ENCODE measurements at regions not wholly inside any gene's neighbourhood (a gene's known extent, or its start where the extent isn't known, plus 50 kb on each side); places are given as distances from the start of the nearest gene placed in this dataset.
"Not testable (repeated sequence)": the region's sequence is repeated elsewhere in the genome, so short reads cannot be mapped to it uniquely, and the experiment has no call there.

- DNase-seq (ENCODE audit: low spot score): no peak
These were observed 260.3 kb downstream of the AHR start for GRCh38 chr7:17558558-17559332.

- no peak for DNase-seq (ENCODE audit: low spot score)
These were observed 260.9 kb downstream of the AHR start for GRCh38 chr7:17559388-17559787.

- no peak for DNase-seq (ENCODE audit: low spot score)
These were observed 262.1 kb downstream of the AHR start for GRCh38 chr7:17560516-17560915.

- no peak for DNase-seq (ENCODE audit: low spot score)
These were observed 262.5 kb downstream of the AHR start for GRCh38 chr7:17560966-17561365.

GRCh38 chr7:17564678-17565212 is 266.3 kb downstream of the AHR start:
- DNase-seq (ENCODE audit: low spot score): no peak

GRCh38 chr7:17580141-17580540 is 281.7 kb downstream of the AHR start:
- no peak for DNase-seq (ENCODE audit: low spot score)

GRCh38 chr7:17580856-17581255 is 282.4 kb downstream of the AHR start:
- no peak for DNase-seq (ENCODE audit: low spot score)

- DNase-seq (ENCODE audit: low spot score): no peak
These were observed 282.8 kb downstream of the AHR start for GRCh38 chr7:17581301-17581700.

GRCh38 chr7:17582696-17583095 is 284.2 kb downstream of the AHR start:
- not testable (repeated sequence) for DNase-seq (ENCODE audit: low spot score)

GRCh38 chr7:17583786-17584185 is 285.3 kb downstream of the AHR start:
- no peak for DNase-seq (ENCODE audit: low spot score)

GRCh38 chr7:17584822-17585221 is 286.4 kb downstream of the AHR start:
- DNase-seq (ENCODE audit: low spot score): no peak

- DNase-seq (ENCODE audit: low spot score): no peak
These were observed 288.3 kb downstream of the AHR start for GRCh38 chr7:17586711-17587110.

- no peak for DNase-seq (ENCODE audit: low spot score)
These were observed 290.3 kb downstream of the AHR start for GRCh38 chr7:17588730-17589129.

GRCh38 chr7:17589671-17590070 is 291.2 kb downstream of the AHR start:
- DNase-seq (ENCODE audit: low spot score): no peak

GRCh38 chr7:17590221-17590620 is 291.8 kb downstream of the AHR start:
- no peak for DNase-seq (ENCODE audit: low spot score)

GRCh38 chr7:17593819-17594419 is 295.5 kb downstream of the AHR start:
- DNase-seq (ENCODE audit: low spot score): no peak

- no peak for DNase-seq (ENCODE audit: low spot score)
These were observed 297.1 kb downstream of the AHR start for GRCh38 chr7:17595546-17595945.

- no peak for DNase-seq (ENCODE audit: low spot score)
These were observed 299.9 kb downstream of the AHR start for GRCh38 chr7:17598305-17598704.

- no peak for DNase-seq (ENCODE audit: low spot score)
These were observed 300.4 kb downstream of the AHR start for GRCh38 chr7:17598846-17599245.

- DNase-seq (ENCODE audit: low spot score): no peak
These were observed 301.4 kb downstream of the AHR start for GRCh38 chr7:17599733-17600339.

- no peak for DNase-seq (ENCODE audit: low spot score)
These were observed 301.9 kb downstream of the AHR start for GRCh38 chr7:17600340-17600752.

- no peak for DNase-seq (ENCODE audit: low spot score)
These were observed 303.5 kb downstream of the AHR start for GRCh38 chr7:17601921-17602320.
